ENCODE measurements at regions not wholly inside any gene's neighbourhood (a gene's known extent, or its start where the extent isn't known, plus 50 kb on each side); places are given as distances from the start of the nearest gene placed in this dataset.
A peak's percentile ranks its signal among the peaks of the same experiment; 100 is the strongest.

- Histone ChIP-seq H3K4me2 (ENCODE audit: insufficient read depth, insufficient read length, low read length) (no peak overlapping the region), H3K23me2 (ENCODE audit: insufficient read length, low read depth, low read length, poor library complexity, severe bottlenecking) (no peaks in the 10 kb centered on the region), H3K9ac (ENCODE audit: extremely low read depth, insufficient read length, low read length) (no peak overlapping the region), H2BK12ac (ENCODE audit: insufficient read length, low read depth, low read length) (no peak overlapping the region), H3K4ac (ENCODE audit: low read depth, low read length) (no peak overlapping the region), H4K5ac (ENCODE audit: insufficient read length, low read depth, low read length) (no peak overlapping the region), H3K79me1 (ENCODE audit: insufficient read depth, low read depth, low read length, poor library complexity, severe bottlenecking) (no peaks in the 10 kb centered on the region), H2BK5ac (ENCODE audit: insufficient read length, low read length) (no peak overlapping the region), H3K9me3 (ENCODE audit: control insufficient read depth, low read depth, low read length) (no peaks in the 10 kb centered on the region), H3K4me1 (ENCODE audit: insufficient read depth, low read length) (no peaks in the 10 kb centered on the region), H2AK5ac (ENCODE audit: insufficient read length, low read length) (no peak overlapping the region), H2BK20ac (ENCODE audit: low read depth, low read length, poor library complexity, severe bottlenecking) (no peak overlapping the region), H3K56ac (ENCODE audit: insufficient read length, low read depth, low read length) (no peak overlapping the region), H3K18ac (ENCODE audit: insufficient read length, low read depth, low read length) (no peak overlapping the region), H4K20me1 (ENCODE audit: control insufficient read depth, insufficient read depth, insufficient read length) (no peaks in the 10 kb centered on the region), H2BK120ac (ENCODE audit: low read depth, low read length, poor library complexity, severe bottlenecking) (no peak overlapping the region), H4K91ac (ENCODE audit: insufficient read length, low read depth, low read length) (no peak overlapping the region), H3K14ac (ENCODE audit: insufficient read depth, low read length) (no peak overlapping the region), H3K27me3 (ENCODE audit: insufficient read depth, low read length) (no peaks in the 10 kb centered on the region), H4K8ac (replicated peaks; ENCODE audit: insufficient read length, low read depth, low read length) (no peak overlapping the region), H3K27ac (ENCODE audit: insufficient read length, low read depth, low read length) (no peak overlapping the region), H2AFZ (ENCODE audit: low read length) (no peak overlapping the region), H3K23ac (ENCODE audit: insufficient read length, low read depth, low read length) (no peak overlapping the region), H3K79me2 (ENCODE audit: insufficient read depth, low read length) (no peaks in the 10 kb centered on the region), H2BK15ac (ENCODE audit: low read depth, low read length) (no peak overlapping the region), H3T11ph (ENCODE audit: low read length) (no peak overlapping the region)
- Mint-ChIP-seq H3K36me3 (ENCODE audit: insufficient read depth in 1 of 3, low read depth in 3 of 3) (no peaks in the 10 kb centered on the region; a peak in 1 of 7 replicates), H3K4me1 (no peaks in the 10 kb centered on the region), H3K9me3 (no peaks in the 10 kb centered on the region), H3K4me3 (no peak overlapping the region), H3K27ac (peak overlapping the region in 1 of 3 experiments; percentile 9; a peak in 1 of 7 replicates), H3K27me3 (ENCODE audit: low read depth) (no peaks in the 10 kb centered on the region; the same call in 1 of the 2 replicates)
- WGBS (ENCODE audit: extremely low coverage, insufficient read length, low lambda C conversion rate): no CpG with 5 or more reads among the region's 2 CpGs
- DNase-seq: no peak
- TF ChIP-seq CTCF (conservative IDR thresholded peaks at IDR 0.05): no peak
Measured at GRCh38 chr2:18073601-18074000, 195.1 kb downstream of the KCNS3 start.
